Esophagus squamous epithelium (tissue), 5 donors: ENCODE measurements at regions not wholly inside any gene's neighbourhood (a gene's known extent, or its start where the extent isn't known, plus 50 kb on each side); places are given as distances from the start of the nearest gene placed in this dataset.

Source experiments
- DNase-seq: peaks from one replicate; lab custom pipeline; 2025; lab: John Stamatoyannopoulos, UW
- H3K27ac ChIP-seq, 4 donors: fragments of 200-600 bp; sonication (generic); one replicate each; pipeline ENCODE4 v1.5.1; 2016 to 2019; ENCODE audit warnings: mild to moderate bottlenecking in 1 of 4
- H3K27me3 ChIP-seq, 4 donors: fragments of 200-600 bp; sonication (generic); 1 replicate in 3 of 4; 2 replicates in 1 of 4; pipeline versions ENCODE4 v1.5.1 to v1.6.0; 2017 to 2021; ENCODE audit warnings: antibody characterized with exemption in 1 of 4
- H3K36me3 ChIP-seq, 3 donors: fragments of 200-600 bp; sonication (generic); one replicate each; pipeline ENCODE4 v1.5.1; 2016 to 2019
- H3K4me1 ChIP-seq, 3 donors: fragments of 200-600 bp; sonication (generic); one replicate each; pipeline ENCODE4 v1.5.1; 2017 to 2019
- H3K4me3 ChIP-seq, 4 donors: fragments of 200-600 bp; sonication (generic); 1 replicate in 3 of 4; 2 replicates in 1 of 4; pipeline ENCODE4 v1.5.1; 2016 to 2019; ENCODE audit warnings: mild to moderate bottlenecking in 2 of 4, moderate library complexity in 1 of 4
- H3K9me3 ChIP-seq, 3 donors: fragments of 200-600 bp; sonication (generic); one replicate each; pipeline ENCODE4 v1.5.1; 2016 to 2019
- CTCF ChIP-seq, 6 experiments: fragments of 450-650 bp in 4 of 6; fragments of 200-600 bp in 2 of 6; sonication (generic) in 2 of 6; IDR thresholded peaks; one replicate each; pipeline ENCODE4 v1.5.1; 2016 to 2019; ENCODE audit warnings: antibody characterized with exemption in 6 of 6, mild to moderate bottlenecking in 4 of 6, moderate library complexity in 4 of 6
- POLR2A ChIP-seq, 4 donors: fragments of 450-650 bp; IDR thresholded peaks; one replicate each; pipeline ENCODE4 v1.6.1; 2017; ENCODE audit warnings: antibody characterized with exemption in 4 of 4, mild to moderate bottlenecking in 4 of 4, moderate library complexity in 3 of 4
- WGBS, 2 donors: methylation state at CpG; one replicate each; pipeline ENCODE4 v1.1.5; 2018; 5-methylcytosine and 5-hydroxymethylcytosine counted together
- intact Hi-C: fragments of 100-400 bp; cut with DNase I; formaldehyde crosslinking; loops from one replicate; pipeline ENCODE4 v1.15.0; 2022
- donor health status: DM: yes; HTN: yes; CAD: no.

GRCh38 chr6:138605958-138606357, 106.7 kb upstream of the NHSL1 start:
- no peaks in the 10 kb centered on the region for H3K27me3 ChIP-seq
- DNase-seq = no peak
- WGBS, 2 donors = 84 to 88% methylated on average over 1 of the region's 1 CpG
- peaks cover 0 to 11% (median 0%) of the 10 kb centered on the region in 3 donors for H3K4me1 ChIP-seq
- H3K9me3 ChIP-seq = no peaks in the 10 kb centered on the region
- intact Hi-C loops = no loop called here
- H3K36me3 ChIP-seq = no peaks in the 10 kb centered on the region
- H3K4me3 ChIP-seq = no peak overlapping the region
- H3K27ac ChIP-seq = no peak overlapping the region
- TF ChIP-seq POLR2A (IDR thresholded peaks at IDR 0.05) (no peak), CTCF (IDR thresholded peaks at IDR 0.05) (no peak)

- 70 to 72% methylated on average over 8 to 10 of the region's 10 CpGs for WGBS, 2 donors
- H3K27me3 ChIP-seq = no peaks in the 10 kb centered on the region
- H3K27ac ChIP-seq = no peak overlapping the region
- peaks cover 0 to 11% (median 0%) of the 10 kb centered on the region in 3 donors for H3K4me1 ChIP-seq
- no peak for DNase-seq
- H3K4me3 ChIP-seq = no peak overlapping the region
- intact Hi-C loops = no loop called here
- TF ChIP-seq CTCF (IDR thresholded peaks at IDR 0.05) (no peak), POLR2A (IDR thresholded peaks at IDR 0.05) (no peak)
- no peaks in the 10 kb centered on the region for H3K9me3 ChIP-seq
- H3K36me3 ChIP-seq = no peaks in the 10 kb centered on the region
Observed at GRCh38 chr6:138607478-138608433, 108.5 kb upstream of the NHSL1 start.

GRCh38 chr6:138608896-138609295, 109.6 kb upstream of the NHSL1 start:
- H3K4me1 ChIP-seq = peaks cover 0 to 11% (median 0%) of the 10 kb centered on the region in 3 donors
- TF ChIP-seq POLR2A (IDR thresholded peaks at IDR 0.05) (no peak), CTCF (IDR thresholded peaks at IDR 0.05) (no peak)
- no peak for DNase-seq
- H3K27ac ChIP-seq = no peak overlapping the region
- no peaks in the 10 kb centered on the region for H3K9me3 ChIP-seq
- H3K36me3 ChIP-seq = no peaks in the 10 kb centered on the region
- H3K4me3 ChIP-seq = no peak overlapping the region
- no peaks in the 10 kb centered on the region for H3K27me3 ChIP-seq
- 77 to 93% methylated on average over 1 of the region's 1 CpG for WGBS, 2 donors
- intact Hi-C loops = no loop called here

GRCh38 chr6:138609801-138610430, 110.6 kb upstream of the NHSL1 start:
- Histone ChIP-seq H3K4me1 (peaks cover 0 to 3% (median 0%) of the 10 kb centered on the region in 3 donors), H3K36me3 (no peaks in the 10 kb centered on the region), H3K27me3 (no peaks in the 10 kb centered on the region), H3K9me3 (no peaks in the 10 kb centered on the region), H3K27ac (no peak overlapping the region), H3K4me3 (no peak overlapping the region)
- TF ChIP-seq CTCF (IDR thresholded peaks at IDR 0.05) = no peak
- no peak for TF ChIP-seq POLR2A (IDR thresholded peaks at IDR 0.05)
- intact Hi-C loops = no loop called here
- WGBS, 2 donors = 85 to 86% methylated on average over 6 of the region's 6 CpGs
- no peak for DNase-seq

GRCh38 chr6:138610816-138611215, 111.5 kb upstream of the NHSL1 start:
- no peak for DNase-seq
- Histone ChIP-seq H3K4me1 (no peaks in the 10 kb centered on the region), H3K9me3 (no peaks in the 10 kb centered on the region), H3K27me3 (no peaks in the 10 kb centered on the region), H3K27ac (no peak overlapping the region), H3K4me3 (no peak overlapping the region), H3K36me3 (no peaks in the 10 kb centered on the region)
- TF ChIP-seq POLR2A (IDR thresholded peaks at IDR 0.05) = no peak
- no peak for TF ChIP-seq CTCF (IDR thresholded peaks at IDR 0.05)
- intact Hi-C loops = no loop called here
- 75 to 81% methylated on average over 7 of the region's 7 CpGs for WGBS, 2 donors
